ENCODE measurements at regions not wholly inside any gene's neighbourhood (a gene's known extent, or its start where the extent isn't known, plus 50 kb on each side); places are given as distances from the start of the nearest gene placed in this dataset.

DNA sequence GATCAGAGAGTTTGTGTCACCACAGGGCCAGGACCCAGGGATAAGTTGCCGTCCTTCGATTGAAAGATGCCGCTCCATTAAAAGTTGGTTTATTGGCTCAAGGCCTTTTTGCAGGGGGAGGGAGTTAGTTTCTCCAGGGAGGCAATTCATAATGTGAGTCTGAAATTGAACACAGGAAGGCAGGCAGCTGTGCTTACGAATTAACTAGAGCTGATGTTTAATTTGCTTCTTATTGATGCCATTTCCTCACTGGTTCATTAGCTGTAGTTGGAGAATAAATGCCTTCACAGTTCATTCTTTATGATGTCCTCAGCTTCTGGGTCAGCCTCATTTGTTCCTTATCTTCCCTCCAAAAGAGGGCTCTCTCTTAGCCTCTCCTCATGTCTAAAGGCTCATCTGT lies 113.2 kb upstream of the PTPRT start:
- H3K36me3 ChIP-seq (ENCODE audit: control insufficient read depth in 2 of 2, insufficient read depth in 1 of 2, low read length in 2 of 2) = no peaks in the 10 kb centered on the region
- POLR2A ChIA-PET = no interaction called here

More for the DNA sequence above, 113.2 kb upstream of the PTPRT start:
- TF ChIP-seq ZNF398 (tag by site-specific recombination; IDR thresholded peaks at IDR 0.05) (no peak), ZNF221 (tag by site-specific recombination; IDR thresholded peaks at IDR 0.05; ENCODE audit: borderline replicate concordance) (no peak), ZFP69B (tag by site-specific recombination; IDR thresholded peaks at IDR 0.05) (no peak), ZNF174 (tag by site-specific recombination; IDR thresholded peaks at IDR 0.05) (no peak), ZNF426 (tag by site-specific recombination; IDR thresholded peaks at IDR 0.05) (no peak), FEZF1 (tag by site-specific recombination; IDR thresholded peaks at IDR 0.05) (no peak), EGR2 (tag by site-specific recombination; IDR thresholded peaks at IDR 0.05; ENCODE audit: low read depth) (no peak), HOXC10 (CRISPR knock-in tag; IDR thresholded peaks at IDR 0.05) (no peak), ZNF518A (tag by site-specific recombination; conservative IDR thresholded peaks at IDR 0.05; ENCODE audit: low read depth) (no peak), ZNF391 (tag by site-specific recombination; IDR thresholded peaks at IDR 0.05; ENCODE audit: borderline replicate concordance, low read depth) (no peak), ZIC2 (tag by site-specific recombination; IDR thresholded peaks at IDR 0.05) (no peak), ZSCAN4 (tag by site-specific recombination; IDR thresholded peaks at IDR 0.05) (no peak)
- TF ChIP-seq, protein P1, sequence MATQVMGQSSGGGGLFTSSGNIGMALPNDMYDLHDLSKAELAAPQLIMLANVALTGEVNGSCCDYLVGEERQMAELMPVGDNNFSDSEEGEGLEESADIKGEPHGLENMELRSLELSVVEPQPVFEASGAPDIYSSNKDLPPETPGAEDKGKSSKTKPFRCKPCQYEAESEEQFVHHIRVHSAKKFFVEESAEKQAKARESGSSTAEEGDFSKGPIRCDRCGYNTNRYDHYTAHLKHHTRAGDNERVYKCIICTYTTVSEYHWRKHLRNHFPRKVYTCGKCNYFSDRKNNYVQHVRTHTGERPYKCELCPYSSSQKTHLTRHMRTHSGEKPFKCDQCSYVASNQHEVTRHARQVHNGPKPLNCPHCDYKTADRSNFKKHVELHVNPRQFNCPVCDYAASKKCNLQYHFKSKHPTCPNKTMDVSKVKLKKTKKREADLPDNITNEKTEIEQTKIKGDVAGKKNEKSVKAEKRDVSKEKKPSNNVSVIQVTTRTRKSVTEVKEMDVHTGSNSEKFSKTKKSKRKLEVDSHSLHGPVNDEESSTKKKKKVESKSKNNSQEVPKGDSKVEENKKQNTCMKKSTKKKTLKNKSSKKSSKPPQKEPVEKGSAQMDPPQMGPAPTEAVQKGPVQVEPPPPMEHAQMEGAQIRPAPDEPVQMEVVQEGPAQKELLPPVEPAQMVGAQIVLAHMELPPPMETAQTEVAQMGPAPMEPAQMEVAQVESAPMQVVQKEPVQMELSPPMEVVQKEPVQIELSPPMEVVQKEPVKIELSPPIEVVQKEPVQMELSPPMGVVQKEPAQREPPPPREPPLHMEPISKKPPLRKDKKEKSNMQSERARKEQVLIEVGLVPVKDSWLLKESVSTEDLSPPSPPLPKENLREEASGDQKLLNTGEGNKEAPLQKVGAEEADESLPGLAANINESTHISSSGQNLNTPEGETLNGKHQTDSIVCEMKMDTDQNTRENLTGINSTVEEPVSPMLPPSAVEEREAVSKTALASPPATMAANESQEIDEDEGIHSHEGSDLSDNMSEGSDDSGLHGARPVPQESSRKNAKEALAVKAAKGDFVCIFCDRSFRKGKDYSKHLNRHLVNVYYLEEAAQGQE (tag by site-specific recombination; IDR thresholded peaks at IDR 0.05) = no peak
- TF ChIP-seq, protein P2, sequence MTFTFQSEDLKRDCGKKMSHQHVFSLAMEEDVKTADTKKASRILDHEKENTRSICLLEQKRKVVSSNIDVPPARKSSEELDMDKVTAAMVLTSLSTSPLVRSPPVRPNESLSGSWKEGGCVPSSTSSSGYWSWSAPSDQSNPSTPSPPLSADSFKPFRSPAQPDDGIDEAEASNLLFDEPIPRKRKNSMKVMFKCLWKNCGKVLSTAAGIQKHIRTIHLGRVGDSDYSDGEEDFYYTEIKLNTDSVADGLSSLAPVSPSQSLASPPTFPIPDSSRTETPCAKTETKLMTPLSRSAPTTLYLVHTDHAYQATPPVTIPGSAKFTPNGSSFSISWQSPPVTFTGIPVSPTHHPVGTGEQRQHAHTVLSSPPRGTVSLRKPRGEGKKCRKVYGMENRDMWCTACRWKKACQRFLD (tag by site-specific recombination; IDR thresholded peaks at IDR 0.05) = no peak
- CTCF ChIA-PET = no interaction called here
- no peak overlapping the region for H3K4me3 ChIP-seq (ENCODE audit: low read depth, low read length)
- no peaks in the 10 kb centered on the region for H3K9me3 ChIP-seq (ENCODE audit: control insufficient read depth, insufficient read depth, low read depth, low read length)
- no peaks in the 10 kb centered on the region for H3K4me1 ChIP-seq (ENCODE audit: control insufficient read depth, insufficient read depth, low read length)
- no peak overlapping the region for H3K27ac ChIP-seq (ENCODE audit: extremely low read depth, low read depth, low read length)

All from HEK293 (cell line).